B cell (primary cell): ENCODE measurements at regions not wholly inside any gene's neighbourhood (a gene's known extent, or its start where the extent isn't known, plus 50 kb on each side); places are given as distances from the start of the nearest gene placed in this dataset.

Source experiments
- EZH2 ChIP-seq: IDR thresholded peaks from 2 replicates; pipeline ENCODE4 v1.6.1; 2012; ENCODE audit warnings: borderline replicate concordance, low read depth, mild to moderate bottlenecking, moderate library complexity, low read length; ENCODE audit not compliant: insufficient read depth, poor library complexity, severe bottlenecking
- TF ChIP-seq, protein P1 (sequence below): fragments of 200-600 bp; IDR thresholded peaks from one replicate; pipeline ENCODE4 v1.8.0; 2022; ENCODE audit warnings: antibody characterized with exemption, mild to moderate bottlenecking

DNA sequence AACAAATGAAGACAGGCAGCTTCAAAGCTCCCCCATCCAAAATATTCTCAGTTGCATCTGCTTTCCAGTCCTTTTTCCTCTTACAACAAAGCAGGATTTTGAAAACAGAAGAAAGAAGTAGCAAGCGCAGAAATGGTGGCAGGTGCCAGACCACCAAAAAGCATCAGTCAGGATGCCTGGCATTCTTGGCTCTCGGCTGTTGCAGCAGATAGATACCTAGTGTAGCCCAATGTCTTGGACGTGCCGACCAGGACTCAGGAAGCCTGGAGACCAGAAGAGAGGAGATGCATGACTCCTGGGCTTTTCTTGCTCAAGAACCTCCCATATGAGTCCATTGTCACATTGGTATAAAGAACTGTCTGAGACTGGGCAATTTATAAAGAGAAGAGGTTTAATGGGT lies 115.2 kb downstream of the RAB18 start:
- no peak for TF ChIP-seq EZH2
- TF ChIP-seq, protein P1, sequence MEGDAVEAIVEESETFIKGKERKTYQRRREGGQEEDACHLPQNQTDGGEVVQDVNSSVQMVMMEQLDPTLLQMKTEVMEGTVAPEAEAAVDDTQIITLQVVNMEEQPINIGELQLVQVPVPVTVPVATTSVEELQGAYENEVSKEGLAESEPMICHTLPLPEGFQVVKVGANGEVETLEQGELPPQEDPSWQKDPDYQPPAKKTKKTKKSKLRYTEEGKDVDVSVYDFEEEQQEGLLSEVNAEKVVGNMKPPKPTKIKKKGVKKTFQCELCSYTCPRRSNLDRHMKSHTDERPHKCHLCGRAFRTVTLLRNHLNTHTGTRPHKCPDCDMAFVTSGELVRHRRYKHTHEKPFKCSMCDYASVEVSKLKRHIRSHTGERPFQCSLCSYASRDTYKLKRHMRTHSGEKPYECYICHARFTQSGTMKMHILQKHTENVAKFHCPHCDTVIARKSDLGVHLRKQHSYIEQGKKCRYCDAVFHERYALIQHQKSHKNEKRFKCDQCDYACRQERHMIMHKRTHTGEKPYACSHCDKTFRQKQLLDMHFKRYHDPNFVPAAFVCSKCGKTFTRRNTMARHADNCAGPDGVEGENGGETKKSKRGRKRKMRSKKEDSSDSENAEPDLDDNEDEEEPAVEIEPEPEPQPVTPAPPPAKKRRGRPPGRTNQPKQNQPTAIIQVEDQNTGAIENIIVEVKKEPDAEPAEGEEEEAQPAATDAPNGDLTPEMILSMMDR = no peak
